GM19463 (cell line): ENCODE measurements at regions not wholly inside any gene's neighbourhood (a gene's known extent, or its start where the extent isn't known, plus 50 kb on each side); places are given as distances from the start of the nearest gene placed in this dataset.
"Not testable (repeated sequence)": the region's sequence is repeated elsewhere in the genome, so short reads cannot be mapped to it uniquely, and the experiment has no call there.

Source experiments
- ATAC-seq: cut with Tn5 transposase; IDR thresholded peaks from one replicate; pipeline ENCODE4 v1.9.1; 2021; ENCODE audit warnings: mild to moderate bottlenecking, moderate library complexity; ENCODE audit not compliant: unreplicated experiment

- no peak for ATAC-seq
Measured at GRCh38 chr10:108582888-108583287, 1340.4 kb downstream of the XPNPEP1 start.

- ATAC-seq: no peak
Measured at GRCh38 chr10:108582387-108582786, 1340.9 kb downstream of the XPNPEP1 start.

- ATAC-seq: no peak
Measured at GRCh38 chr10:108578258-108578657, 1345.1 kb downstream of the XPNPEP1 start.

- no peak for ATAC-seq
Measured at GRCh38 chr10:108574233-108574632, 1349.1 kb downstream of the XPNPEP1 start.

GRCh38 chr10:108568824-108569223 is 1354.5 kb downstream of the XPNPEP1 start:
- no peak for ATAC-seq

GRCh38 chr10:108567899-108568752 is 1355.2 kb downstream of the XPNPEP1 start:
- ATAC-seq: no peak

- no peak for ATAC-seq
Measured at GRCh38 chr10:108566316-108567107, 1356.8 kb downstream of the XPNPEP1 start.

- no peak for ATAC-seq
Measured at GRCh38 chr10:108562105-108562504, 1361.2 kb downstream of the XPNPEP1 start.

- no peak for ATAC-seq
Measured at GRCh38 chr10:108561649-108562048, 1361.7 kb downstream of the XPNPEP1 start.

GRCh38 chr10:108560488-108560887 is 1362.8 kb downstream of the XPNPEP1 start:
- ATAC-seq: no peak

GRCh38 chr10:108556186-108556585 is 1367.1 kb downstream of the XPNPEP1 start:
- no peak for ATAC-seq

- ATAC-seq: peak; percentile 81
Measured at GRCh38 chr10:108545921-108546320, 1377.4 kb downstream of the XPNPEP1 start.

GRCh38 chr10:108544500-108545120 is 1378.7 kb downstream of the XPNPEP1 start:
- ATAC-seq: peak; percentile 69

- not testable (repeated sequence) for ATAC-seq
Measured at GRCh38 chr10:108533551-108533950, 1369.0 kb upstream of the SORCS1 start.

- no peak for ATAC-seq
Measured at GRCh38 chr10:108523016-108523800, 1358.7 kb upstream of the SORCS1 start.

GRCh38 chr10:108521827-108522492 is 1357.5 kb upstream of the SORCS1 start:
- no peak for ATAC-seq

GRCh38 chr10:108515821-108516220 is 1351.3 kb upstream of the SORCS1 start:
- ATAC-seq: no peak

- no peak for ATAC-seq
Measured at GRCh38 chr10:108500396-108500795, 1335.9 kb upstream of the SORCS1 start.

GRCh38 chr10:108496106-108496505 is 1331.6 kb upstream of the SORCS1 start:
- ATAC-seq: no peak

GRCh38 chr10:108490944-108491343 is 1326.4 kb upstream of the SORCS1 start:
- ATAC-seq: no peak
